IgD-negative memory B cell (primary cell): ENCODE measurements at regions not wholly inside any gene's neighbourhood (a gene's known extent, or its start where the extent isn't known, plus 50 kb on each side); places are given as distances from the start of the nearest gene placed in this dataset.
"Not testable (repeated sequence)": the region's sequence is repeated elsewhere in the genome, so short reads cannot be mapped to it uniquely, and the experiment has no call there.

Experiments used
- H3K27ac Mint-ChIP-seq, 3 donors: one replicate each; pipeline ENCODE4 v1.8.0; 2020 to 2022; ENCODE audit warnings: mild to moderate bottlenecking in 3 of 3, mixed read lengths in 3 of 3, moderate library complexity in 1 of 3
- H3K27me3 Mint-ChIP-seq: one replicate; pipeline ENCODE4 v1.8.0; 2021; ENCODE audit warnings: mixed read lengths
- H3K36me3 Mint-ChIP-seq: one replicate; pipeline ENCODE4 v1.8.0; 2020; ENCODE audit warnings: mild to moderate bottlenecking, mixed read lengths
- H3K4me1 Mint-ChIP-seq, 3 donors: one replicate each; pipeline ENCODE4 v1.8.0; 2020 to 2022; ENCODE audit warnings: mixed read lengths in 3 of 3, mild to moderate bottlenecking in 1 of 3
- H3K4me3 Mint-ChIP-seq, 4 donors: one replicate each; pipeline ENCODE4 v1.8.0; 2020 to 2022; ENCODE audit warnings: mild to moderate bottlenecking in 4 of 4, mixed read lengths in 4 of 4, moderate library complexity in 3 of 4
- H3K9me3 Mint-ChIP-seq, 3 donors: one replicate each; pipeline ENCODE4 v1.8.0; 2020 to 2021; ENCODE audit warnings: mixed read lengths in 3 of 3, mild to moderate bottlenecking in 1 of 3

GRCh38 chr2:239641904-239642303, 241.1 kb upstream of the HDAC4 start:
- not testable (repeated sequence) for H3K36me3 Mint-ChIP-seq, H3K4me3 Mint-ChIP-seq, H3K9me3 Mint-ChIP-seq, H3K4me1 Mint-ChIP-seq, H3K27me3 Mint-ChIP-seq, H3K27ac Mint-ChIP-seq

DNA sequence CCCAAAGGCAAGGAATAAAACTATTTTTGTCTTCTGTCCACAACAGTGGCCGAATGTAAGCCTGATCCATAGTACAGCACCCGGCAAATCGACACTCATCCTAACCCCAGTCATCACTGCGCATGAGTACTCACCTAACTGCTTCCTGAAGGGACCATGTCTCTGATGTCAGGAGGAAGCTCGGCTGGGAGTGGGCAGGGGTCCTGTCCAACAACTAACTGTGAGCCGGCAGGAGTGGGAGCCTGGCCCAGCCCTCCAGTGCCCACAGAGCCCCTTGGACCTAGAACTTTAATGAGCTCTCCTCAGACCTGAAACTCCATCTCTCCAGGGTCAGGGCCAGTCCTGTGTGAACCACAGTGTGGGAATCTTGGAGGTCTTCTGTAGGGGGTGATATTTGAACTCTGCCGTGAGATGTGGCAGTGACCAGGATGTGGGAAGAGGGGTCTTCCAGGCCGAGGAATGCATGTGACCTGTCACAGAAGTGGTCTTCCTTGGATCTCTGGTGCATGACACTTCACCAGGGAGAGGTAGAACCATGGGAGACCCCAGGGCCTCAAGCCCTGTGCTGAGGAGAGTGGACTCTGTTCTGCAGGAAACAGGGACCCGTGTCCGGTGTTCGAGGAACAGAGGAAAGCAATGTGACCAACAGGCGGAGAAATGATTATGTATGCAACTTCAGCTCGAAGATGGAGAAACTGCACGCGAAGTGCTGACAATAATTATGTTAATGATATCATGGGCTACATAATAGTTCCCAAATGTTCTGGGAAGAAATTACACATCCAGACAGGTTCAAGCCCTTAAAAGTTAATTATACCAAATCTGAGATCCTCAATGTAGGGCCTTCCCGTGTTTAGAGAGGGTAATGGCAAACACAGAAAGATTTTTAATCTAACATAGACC, 240.1 kb upstream of the HDAC4 start:
- Mint-ChIP-seq H3K9me3 (peaks cover 0 to 6% (median 4%) of the 10 kb centered on the region in 3 donors), H3K36me3 (no peaks in the 10 kb centered on the region), H3K27ac (no peak overlapping the region), H3K4me3 (no peak overlapping the region), H3K27me3 (peaks cover 2% of the 10 kb centered on the region), H3K4me1 (peaks cover 0 to 2% (median 0%) of the 10 kb centered on the region in 3 donors)

- Mint-ChIP-seq H3K36me3 (no peaks in the 10 kb centered on the region), H3K27ac (no peak overlapping the region), H3K9me3 (peaks cover 0 to 6% (median 4%) of the 10 kb centered on the region in 3 donors), H3K4me3 (no peak overlapping the region), H3K4me1 (peaks cover 0 to 2% (median 0%) of the 10 kb centered on the region in 3 donors), H3K27me3 (peaks cover 2% of the 10 kb centered on the region)
Observed at GRCh38 chr2:239640210-239640609, 239.4 kb upstream of the HDAC4 start.

DNA sequence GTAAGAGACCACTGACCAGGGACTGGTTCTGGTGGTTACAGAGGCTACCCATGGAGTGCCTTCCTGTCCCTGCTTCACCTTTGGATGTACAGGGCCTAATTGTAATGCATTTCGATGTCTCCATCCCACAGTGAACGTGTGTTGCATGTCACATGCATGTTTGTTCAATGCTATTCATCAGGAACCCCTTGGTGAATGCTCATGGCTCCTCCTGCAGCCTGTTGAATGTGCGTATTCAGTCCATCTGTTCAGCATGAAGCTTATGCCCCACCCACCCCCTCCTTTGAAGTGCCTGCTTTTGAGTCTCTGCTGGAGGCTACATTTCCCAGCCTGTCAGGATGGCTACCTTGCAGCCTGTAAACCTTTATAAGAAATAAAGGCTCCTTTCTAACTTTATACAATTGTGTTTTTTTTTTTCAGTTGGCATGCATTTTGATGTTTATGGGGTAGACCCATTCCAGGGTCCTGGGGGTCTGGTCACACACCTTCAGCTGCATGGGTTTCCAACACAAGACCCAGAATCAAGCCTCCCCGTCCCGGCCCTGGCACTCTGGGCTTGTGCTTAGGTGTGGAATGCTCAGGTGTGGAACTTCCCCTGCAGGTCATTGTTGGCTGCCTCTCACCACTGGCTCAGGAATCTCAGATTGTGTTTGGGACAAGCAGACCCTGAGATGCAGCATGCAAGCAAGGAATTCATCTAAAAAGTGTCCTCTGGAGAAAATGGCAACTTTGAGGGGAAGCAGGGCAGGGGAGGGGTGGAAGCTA, 238.8 kb upstream of the HDAC4 start:
- no peak overlapping the region for H3K27ac Mint-ChIP-seq
- H3K4me3 Mint-ChIP-seq: no peak overlapping the region
- H3K36me3 Mint-ChIP-seq: no peaks in the 10 kb centered on the region

DNA sequence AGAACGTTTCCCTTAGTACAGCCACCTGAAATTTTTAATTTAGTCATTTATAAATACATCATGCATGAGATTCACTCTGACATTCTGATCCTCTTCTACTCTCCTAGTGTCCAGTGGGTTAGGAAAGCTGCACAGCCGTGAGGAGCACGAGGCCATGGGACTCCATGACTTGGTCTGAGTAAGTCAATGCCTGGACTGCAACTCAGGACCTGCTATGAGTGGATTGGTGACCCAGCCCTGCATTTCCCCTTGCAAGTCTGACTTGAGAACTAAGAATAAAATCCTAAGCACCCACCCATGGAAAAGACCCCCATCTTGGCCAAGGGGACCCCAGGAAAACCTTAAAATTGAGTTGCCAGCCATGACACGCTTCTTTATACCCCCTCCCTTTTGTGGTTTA, 237.6 kb upstream of the HDAC4 start:
- H3K4me3 Mint-ChIP-seq: no peak overlapping the region
- no peaks in the 10 kb centered on the region for H3K36me3 Mint-ChIP-seq
- H3K27ac Mint-ChIP-seq: no peak overlapping the region
- H3K4me1 Mint-ChIP-seq: no peaks in the 10 kb centered on the region
- peaks cover 0 to 6% (median 4%) of the 10 kb centered on the region in 3 donors for H3K9me3 Mint-ChIP-seq
- peaks cover 2% of the 10 kb centered on the region for H3K27me3 Mint-ChIP-seq

More for the DNA sequence above, 238.8 kb upstream of the HDAC4 start:
- H3K9me3 Mint-ChIP-seq: peaks cover 0 to 6% (median 4%) of the 10 kb centered on the region in 3 donors
- H3K4me1 Mint-ChIP-seq: no peaks in the 10 kb centered on the region
- H3K27me3 Mint-ChIP-seq: peaks cover 2% of the 10 kb centered on the region

GRCh38 chr2:239636808-239637207, 236.0 kb upstream of the HDAC4 start:
- H3K4me1 Mint-ChIP-seq: no peaks in the 10 kb centered on the region
- no peak overlapping the region for H3K4me3 Mint-ChIP-seq
- H3K27ac Mint-ChIP-seq: no peak overlapping the region
- H3K36me3 Mint-ChIP-seq: no peaks in the 10 kb centered on the region
- H3K9me3 Mint-ChIP-seq: peaks cover 0 to 6% (median 4%) of the 10 kb centered on the region in 3 donors
- H3K27me3 Mint-ChIP-seq: peaks cover 2% of the 10 kb centered on the region

DNA sequence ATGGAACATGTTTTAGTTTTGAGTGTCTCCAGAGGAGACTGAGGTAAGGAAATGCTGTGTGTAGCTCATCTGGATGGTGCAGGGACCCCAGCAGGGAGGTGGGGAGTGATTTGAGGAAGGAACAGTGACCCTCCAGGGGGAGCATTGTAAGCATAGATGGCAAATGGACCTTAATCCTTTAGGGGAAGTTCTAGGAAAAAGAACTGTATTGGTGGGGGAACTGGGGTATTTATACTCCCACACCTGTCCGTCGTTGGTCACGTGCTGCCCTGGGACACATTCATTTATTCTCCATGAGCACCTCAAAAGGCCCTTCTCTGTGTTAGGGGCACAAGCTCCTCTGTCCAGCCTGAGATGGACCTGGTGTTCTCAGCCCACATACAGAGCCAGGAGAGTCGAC, 233.9 kb upstream of the HDAC4 start:
- H3K36me3 Mint-ChIP-seq: no peaks in the 10 kb centered on the region
- H3K4me1 Mint-ChIP-seq: no peaks in the 10 kb centered on the region
- H3K27me3 Mint-ChIP-seq: peaks cover 7% of the 10 kb centered on the region
- peaks cover 0 to 6% (median 4%) of the 10 kb centered on the region in 3 donors for H3K9me3 Mint-ChIP-seq
- H3K4me3 Mint-ChIP-seq: no peak overlapping the region
- no peak overlapping the region for H3K27ac Mint-ChIP-seq

DNA sequence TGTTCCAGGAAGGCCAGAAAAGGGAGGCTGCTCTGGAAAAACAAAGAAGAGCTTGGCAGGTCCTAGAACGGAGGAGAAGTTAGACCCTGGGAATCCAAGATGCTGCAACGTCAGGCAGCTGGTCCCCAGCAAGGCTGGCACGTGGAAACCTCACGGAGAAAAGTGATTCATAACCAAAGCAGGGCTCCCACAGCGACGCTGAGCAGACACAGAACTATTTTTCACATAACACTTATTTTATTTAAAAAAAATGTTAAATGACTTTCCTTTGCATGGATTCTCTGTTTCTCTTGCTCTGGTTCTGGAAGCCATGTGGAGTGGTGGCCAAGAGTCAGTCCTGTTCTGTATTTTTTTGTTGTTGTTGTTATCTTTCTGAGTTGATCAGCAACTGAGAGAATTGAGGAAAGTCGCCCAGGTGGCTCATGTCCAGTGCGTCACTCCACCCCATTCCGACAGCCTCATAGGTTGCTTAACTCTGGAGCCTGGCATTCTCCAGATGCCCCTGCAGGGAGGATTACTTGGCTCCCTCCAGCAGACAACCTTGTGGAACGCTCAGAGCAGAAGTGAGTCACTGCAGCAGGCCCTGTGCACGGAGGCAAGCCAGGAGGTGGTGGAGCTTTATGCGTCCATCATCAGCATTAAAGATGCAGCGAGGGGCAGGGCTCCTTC, 229.9 kb upstream of the HDAC4 start:
- peak overlapping the region in 1 of 3 donors; percentile 69 for H3K27ac Mint-ChIP-seq
- H3K27me3 Mint-ChIP-seq: peaks cover 9% of the 10 kb centered on the region
- no peak overlapping the region for H3K4me3 Mint-ChIP-seq
- H3K9me3 Mint-ChIP-seq: no peaks in the 10 kb centered on the region
- H3K4me1 Mint-ChIP-seq: no peaks in the 10 kb centered on the region
- H3K36me3 Mint-ChIP-seq: no peaks in the 10 kb centered on the region

DNA sequence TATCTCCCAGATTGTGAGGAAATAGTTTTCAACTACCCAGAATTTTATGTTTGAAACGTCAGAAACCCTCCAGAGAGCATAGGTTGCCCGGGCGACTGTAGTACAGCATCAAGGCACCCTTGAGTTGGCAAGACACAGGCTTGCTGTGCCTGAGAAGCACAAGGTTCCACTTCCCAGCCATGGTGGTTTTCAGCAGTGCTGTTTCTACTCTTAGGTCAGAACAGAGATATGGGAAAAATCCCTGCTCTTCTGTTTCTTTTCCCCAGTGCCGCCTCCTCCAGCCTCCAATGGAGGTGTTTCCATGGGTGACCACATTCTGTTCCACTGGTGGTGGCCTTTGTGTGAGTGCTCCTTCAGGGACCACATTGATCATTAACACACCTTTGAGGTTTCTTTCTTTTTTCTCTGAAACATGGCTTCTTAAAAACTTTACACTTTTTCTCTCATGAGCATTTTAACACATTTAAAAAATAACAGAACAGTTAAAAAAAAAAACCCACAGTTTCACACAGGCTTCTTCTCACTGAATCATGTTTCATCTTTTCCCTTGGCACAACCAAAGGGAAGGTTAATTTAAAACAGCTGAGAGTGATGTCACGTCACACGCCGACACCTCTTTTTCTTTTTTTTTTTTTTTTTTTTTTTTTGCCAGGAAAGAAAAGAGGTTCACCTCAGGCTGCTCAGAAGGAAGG, 229.3 kb upstream of the HDAC4 start:
- Mint-ChIP-seq H3K36me3 (no peaks in the 10 kb centered on the region), H3K27ac (peak overlapping the region in 1 of 3 donors; percentile 69), H3K4me1 (no peaks in the 10 kb centered on the region), H3K9me3 (no peaks in the 10 kb centered on the region), H3K27me3 (peaks cover 10% of the 10 kb centered on the region), H3K4me3 (no peak overlapping the region)

DNA sequence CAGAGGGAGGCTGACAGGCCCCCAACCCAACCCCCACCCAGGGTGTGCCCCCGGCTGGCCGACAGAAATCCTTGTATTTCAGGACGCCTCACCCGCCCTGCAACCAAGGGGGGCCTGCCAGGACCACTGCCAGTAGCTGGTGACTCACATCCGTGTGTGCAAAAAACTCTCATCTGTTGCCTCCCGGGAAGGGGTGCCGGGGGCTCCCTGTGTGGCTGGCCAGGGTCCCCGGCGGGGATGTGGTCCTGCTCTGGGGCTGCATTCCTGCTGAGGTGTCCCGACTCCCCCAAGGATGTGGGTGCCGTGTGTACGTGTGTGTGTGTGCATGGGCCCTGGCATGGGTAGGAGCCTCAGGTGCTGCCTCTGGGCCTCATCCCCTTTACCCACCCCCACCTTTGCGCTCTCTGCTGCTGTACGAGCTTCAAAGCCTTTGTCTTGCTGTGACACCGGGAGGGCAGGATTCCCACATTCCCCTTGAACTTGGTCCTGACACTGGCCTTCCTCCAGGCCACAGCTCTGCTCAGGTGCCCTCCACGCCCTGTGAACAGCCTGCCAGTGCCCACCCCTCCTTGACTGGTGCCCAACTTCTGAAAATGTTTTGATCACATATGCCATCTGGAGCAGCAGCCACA, 226.3 kb upstream of the HDAC4 start:
- Mint-ChIP-seq H3K4me3 (no peak overlapping the region), H3K27me3 (peaks cover 10% of the 10 kb centered on the region), H3K4me1 (peaks cover 0 to 2% (median 0%) of the 10 kb centered on the region in 3 donors), H3K27ac (no peak overlapping the region), H3K36me3 (no peaks in the 10 kb centered on the region), H3K9me3 (no peaks in the 10 kb centered on the region)

GRCh38 chr2:239625971-239626734, 225.3 kb upstream of the HDAC4 start:
- H3K27ac Mint-ChIP-seq: no peak overlapping the region
- H3K27me3 Mint-ChIP-seq: peaks cover 10% of the 10 kb centered on the region
- peaks cover 0 to 3% (median 0%) of the 10 kb centered on the region in 3 donors for H3K9me3 Mint-ChIP-seq
- no peak overlapping the region for H3K4me3 Mint-ChIP-seq
- peaks cover 0 to 2% (median 0%) of the 10 kb centered on the region in 3 donors for H3K4me1 Mint-ChIP-seq
- H3K36me3 Mint-ChIP-seq: no peaks in the 10 kb centered on the region

- Mint-ChIP-seq H3K27ac (no peak overlapping the region), H3K4me1 (peaks cover 0 to 2% (median 0%) of the 10 kb centered on the region in 3 donors), H3K27me3 (peaks cover 6% of the 10 kb centered on the region), H3K36me3 (peaks cover 2% of the 10 kb centered on the region), H3K9me3 (peaks cover 0 to 3% (median 0%) of the 10 kb centered on the region in 3 donors), H3K4me3 (no peak overlapping the region)
Observed at GRCh38 chr2:239625156-239625845, 224.5 kb upstream of the HDAC4 start.

- H3K4me1 Mint-ChIP-seq: peaks cover 0 to 2% (median 0%) of the 10 kb centered on the region in 3 donors
- H3K27me3 Mint-ChIP-seq: peaks cover 4% of the 10 kb centered on the region
- H3K27ac Mint-ChIP-seq: no peak overlapping the region
- peaks cover 2 to 19% (median 8%) of the 10 kb centered on the region in 3 donors for H3K9me3 Mint-ChIP-seq
- H3K36me3 Mint-ChIP-seq: peaks cover 5% of the 10 kb centered on the region
- no peak overlapping the region for H3K4me3 Mint-ChIP-seq
Observed at GRCh38 chr2:239621611-239622010, 220.8 kb upstream of the HDAC4 start.
